Pancreas (tissue), 10 donors: ENCODE measurements at regions not wholly inside any gene's neighbourhood (a gene's known extent, or its start where the extent isn't known, plus 50 kb on each side); places are given as distances from the start of the nearest gene placed in this dataset.

Source experiments
- ATAC-seq, 4 donors: fragments of 200-7000 bp; cut with Tn5 transposase; one replicate each; pipeline versions ENCODE4 v1.8.0 to v1.9.1; 2020; ENCODE audit warnings: mild to moderate bottlenecking in 4 of 4, moderate library complexity in 4 of 4
- DNase-seq, 6 donors: peaks; one replicate each; pipeline ENCODE4 v3.0.0-alpha.2; 2020
- FAIRE-seq: peaks from 2 replicates; lab custom pipeline; 2012; peaks lifted over from hg19 to GRCh38; lab: Jason Lieb, UNC
- H3K27ac ChIP-seq, 4 donors: fragments of 200-600 bp; sonication (generic); 1 replicate in 3 of 4; 2 replicates in 1 of 4; pipeline versions ENCODE4 v1.5.0 to v1.8.0; 2020
- H3K27me3 ChIP-seq, 4 donors: fragments of 200-600 bp; one replicate each; pipeline ENCODE4 v1.8.0; 2021
- H3K36me3 ChIP-seq, 3 donors: fragments of 200-600 bp; sonication (generic) in 1 of 3; one replicate each; pipeline versions ENCODE4 v1.5.0 to v1.8.0; 2020 to 2021
- H3K4me1 ChIP-seq, 3 donors: fragments of 200-600 bp; one replicate each; pipeline ENCODE4 v1.8.0; 2021
- H3K4me3 ChIP-seq, 4 donors: fragments of 200-600 bp; sonication (generic) in 2 of 4; one replicate each; pipeline versions ENCODE4 v1.5.0 to v1.8.0; 2020 to 2021
- H3K9me3 ChIP-seq, 4 donors: fragments of 200-600 bp; one replicate each; pipeline ENCODE4 v1.8.0; 2021
- CTCF ChIP-seq, 4 donors: fragments of 200-600 bp; sonication (generic) in 3 of 4; IDR thresholded peaks; one replicate each; pipeline versions ENCODE4 v1.5.0 to v1.8.0; 2021; ENCODE audit warnings: antibody characterized with exemption in 4 of 4
- WGBS, 2 donors: extraction: QIAGEN DNeasy Blood & Tissue Kit; methylation state at CpG; one replicate each; pipeline ENCODE4 v1.1.7; 2013; 5-methylcytosine and 5-hydroxymethylcytosine counted together
- intact Hi-C, 3 donors: fragments of 100-400 bp; cut with DNase I; formaldehyde crosslinking; loops; one replicate each; pipeline versions ENCODE4 v1.11.1 to v1.14.2; 2022
- donor health status: healthy with polysubstance abuse.
- donor health status: DM: no; HTN: no; CAD: no; lungs with moderate emphysema.
- donor health status: DM: no; HTN: no; CAD: no.
- donor health status: control.
- donor health status: control.
- donor health status: Bipolar disorder and iron deficiency.
- donor health status: DM: yes; HTN: yes; CAD: no.
- donor health status: DM: no; HTN: no; CAD: no.
- donor health status: DM: no; HTN: no; CAD: no.
- donor health status: DM: yes; HTN: yes; CAD: no.

- Histone ChIP-seq H3K4me1 (no peaks in the 10 kb centered on the region), H3K9me3 (no peaks in the 10 kb centered on the region), H3K27ac (no peak overlapping the region), H3K27me3 (no peaks in the 10 kb centered on the region), H3K4me3 (no peak overlapping the region), H3K36me3 (no peaks in the 10 kb centered on the region)
- no peak for DNase-seq
- WGBS, 2 donors = 51 to 80% methylated on average over 2 of the region's 2 CpGs
- no peak for ATAC-seq
- intact Hi-C loops = no loop called here
- no peak for FAIRE-seq
- no peak for TF ChIP-seq CTCF (IDR thresholded peaks at IDR 0.05)
Observed at GRCh38 chr4:33262824-33263223, 2542.7 kb downstream of the PCDH7 start.

- Histone ChIP-seq H3K27ac (no peak overlapping the region), H3K36me3 (no peaks in the 10 kb centered on the region), H3K4me3 (no peak overlapping the region), H3K27me3 (no peaks in the 10 kb centered on the region), H3K9me3 (no peaks in the 10 kb centered on the region), H3K4me1 (no peaks in the 10 kb centered on the region)
- FAIRE-seq (no peak), DNase-seq (no peak), ATAC-seq (no peak)
- TF ChIP-seq CTCF (IDR thresholded peaks at IDR 0.05) = no peak
- 47 to 69% methylated on average over 5 of the region's 5 CpGs for WGBS, 2 donors
- intact Hi-C loops = no loop called here
Observed at GRCh38 chr4:33268776-33269175, 2548.6 kb downstream of the PCDH7 start.

- H3K36me3 ChIP-seq = no peaks in the 10 kb centered on the region
- H3K4me3 ChIP-seq = no peak overlapping the region
- WGBS, 2 donors = 35 to 44% methylated on average over 1 of the region's 1 CpG
- no peak for ATAC-seq
- H3K27me3 ChIP-seq = no peaks in the 10 kb centered on the region
- TF ChIP-seq CTCF (IDR thresholded peaks at IDR 0.05) = no peak
- no peaks in the 10 kb centered on the region for H3K4me1 ChIP-seq
- intact Hi-C loops = no loop called here
- DNase-seq = no peak
- no peak for FAIRE-seq
- no peaks in the 10 kb centered on the region for H3K9me3 ChIP-seq
- no peak overlapping the region for H3K27ac ChIP-seq
Observed at GRCh38 chr4:33270403-33270802, 2550.2 kb downstream of the PCDH7 start.

- Histone ChIP-seq H3K4me3 (no peak overlapping the region), H3K27ac (no peak overlapping the region), H3K36me3 (no peaks in the 10 kb centered on the region), H3K27me3 (no peaks in the 10 kb centered on the region), H3K9me3 (no peaks in the 10 kb centered on the region), H3K4me1 (no peaks in the 10 kb centered on the region)
- TF ChIP-seq CTCF (IDR thresholded peaks at IDR 0.05) = no peak
- 63 to 74% methylated on average over 1 of the region's 1 CpG for WGBS, 2 donors
- FAIRE-seq (no peak), DNase-seq (no peak), ATAC-seq (no peak)
- intact Hi-C loops = no loop called here
Observed at GRCh38 chr4:33272722-33273121, 2552.6 kb downstream of the PCDH7 start.

GRCh38 chr4:33283818-33284217 lies 2563.6 kb downstream of the PCDH7 start:
- ATAC-seq (no peak), DNase-seq (no peak), FAIRE-seq (no peak)
- no peak overlapping the region for H3K4me3 ChIP-seq
- no peaks in the 10 kb centered on the region for H3K36me3 ChIP-seq
- H3K9me3 ChIP-seq = no peaks in the 10 kb centered on the region
- H3K27me3 ChIP-seq = no peaks in the 10 kb centered on the region
- no peak overlapping the region for H3K27ac ChIP-seq
- WGBS, 2 donors = 60 to 61% methylated on average over 1 of the region's 1 CpG
- no peaks in the 10 kb centered on the region for H3K4me1 ChIP-seq
- intact Hi-C loops = no loop called here
- no peak for TF ChIP-seq CTCF (IDR thresholded peaks at IDR 0.05)
